SU-DHL-6 (cell line): ENCODE measurements at regions not wholly inside any gene's neighbourhood (a gene's known extent, or its start where the extent isn't known, plus 50 kb on each side); places are given as distances from the start of the nearest gene placed in this dataset.
"Not testable (repeated sequence)": the region's sequence is repeated elsewhere in the genome, so short reads cannot be mapped to it uniquely, and the experiment has no call there.

ENCODE experiments used
- H2AFZ ChIP-seq: fragments of 200-600 bp; sonication (generic); 2 replicates; pipeline ENCODE4 v1.6.1; 2014; ENCODE audit warnings: low read depth, mild to moderate bottlenecking, moderate library complexity, mixed read lengths, antibody characterized with exemption, low read length; ENCODE audit not compliant: severe bottlenecking
- H3F3A ChIP-seq: fragments of 200-600 bp; shearing (Covaris generic); 2 replicates; pipeline ENCODE4 v1.6.0; 2016; ENCODE audit warnings: antibody characterized with exemption, mild to moderate bottlenecking; ENCODE audit not compliant: insufficient read depth
- H3K27ac ChIP-seq: fragments of 200-600 bp; sonication (generic); 2 replicates; pipeline ENCODE4 v1.5.1; 2016; ENCODE audit warnings: low read depth, mild to moderate bottlenecking, low read length, moderate library complexity, mixed read lengths
- H3K27me3 ChIP-seq: fragments of 200-600 bp; sonication (generic), shearing (Covaris generic); 2 replicates; pipeline ENCODE4 v1.6.0; 2014; ENCODE audit warnings: mild to moderate bottlenecking, low read length
- H3K36me3 ChIP-seq: fragments of 200-600 bp; sonication (generic); 2 replicates; pipeline ENCODE4 v1.6.1; 2014; ENCODE audit warnings: mild to moderate bottlenecking, low read length, mixed read lengths
- H3K4me2 ChIP-seq: fragments of 300-600, 200-600 bp; shearing (Covaris generic), sonication (generic); 2 replicates; pipeline ENCODE4 v1.6.0; 2014; ENCODE audit warnings: low read length, low read depth, mild to moderate bottlenecking; ENCODE audit not compliant: poor library complexity, severe bottlenecking
- H3K4me3 ChIP-seq: fragments of 200-600 bp; sonication (generic); 2 replicates; pipeline ENCODE4 v1.5.1; 2014; ENCODE audit warnings: antibody characterized with exemption, low read length, mild to moderate bottlenecking, mixed read lengths; ENCODE audit not compliant: insufficient read depth, poor library complexity, severe bottlenecking
- H3K79me2 ChIP-seq: fragments of 200-600 bp; sonication (generic); 2 replicates; pipeline ENCODE4 v1.6.1; 2014; ENCODE audit warnings: mild to moderate bottlenecking, low read length, moderate library complexity; ENCODE audit not compliant: insufficient read depth
- H3K9ac ChIP-seq: fragments of 200-600 bp; sonication (generic); 2 replicates; pipeline ENCODE4 v1.7.0; 2014; ENCODE audit warnings: mild to moderate bottlenecking, low read length
- H3K9me2 ChIP-seq: fragments of 200-600 bp; sonication (generic); replicated peaks from 2 replicates; pipeline ENCODE4 v1.6.1; 2014; ENCODE audit warnings: low read length; ENCODE audit not compliant: insufficient read depth
- H3K9me3 ChIP-seq: fragments of 200-600 bp; sonication (generic); 2 replicates; pipeline ENCODE4 v1.6.1; 2014; ENCODE audit warnings: low read length, mixed read lengths; ENCODE audit not compliant: insufficient read depth
- H4K20me1 ChIP-seq: fragments of 200-600 bp; sonication (generic); 2 replicates; pipeline ENCODE4 v1.6.1; 2014; ENCODE audit warnings: low read depth, mild to moderate bottlenecking, antibody characterized with exemption, low read length, moderate library complexity, mixed read lengths
- CTCF ChIP-seq: fragments of 200-600 bp; sonication (generic); IDR thresholded peaks from one replicate; pipeline ENCODE4 v1.5.1; 2017; ENCODE audit warnings: antibody characterized with exemption, mild to moderate bottlenecking, low read length, moderate library complexity; ENCODE audit not compliant: insufficient read depth, poor library complexity, severe bottlenecking
- EZH2phosphoT487 ChIP-seq: fragments of 200-600 bp; sonication (generic), shearing (Covaris generic); conservative IDR thresholded peaks from 2 replicates; pipeline ENCODE4 v1.6.1; 2018; ENCODE audit warnings: mild to moderate bottlenecking, antibody characterized with exemption, low read length, moderate library complexity, mixed read lengths

- TF ChIP-seq EZH2phosphoT487 (no peak), CTCF (no peak)
- H3F3A ChIP-seq, result no peaks in the 10 kb centered on the region
- H3K9me3 ChIP-seq, result peaks cover 8% of the 10 kb centered on the region; the same call in 1 of the 2 replicates
- no peaks in the 10 kb centered on the region for H3K9me2 ChIP-seq
- no peak overlapping the region for H3K4me3 ChIP-seq
- H3K27me3 ChIP-seq, result no peaks in the 10 kb centered on the region
- no peaks in the 10 kb centered on the region for H3K36me3 ChIP-seq
- H3K9ac ChIP-seq, result no peak overlapping the region
- no peaks in the 10 kb centered on the region for H4K20me1 ChIP-seq
- H2AFZ ChIP-seq, result no peak overlapping the region
- no peak overlapping the region for H3K27ac ChIP-seq
- no peak overlapping the region for H3K4me2 ChIP-seq
- no peaks in the 10 kb centered on the region for H3K79me2 ChIP-seq
Observed at GRCh38 chr6:169086020-169086419, 167.6 kb downstream of the THBS2 start.

GRCh38 chr6:169085466-169085865 lies 168.2 kb downstream of the THBS2 start:
- peaks cover 2% of the 10 kb centered on the region; the same call in 1 of the 2 replicates for H3K9me3 ChIP-seq
- no peaks in the 10 kb centered on the region for H3K9me2 ChIP-seq
- no peak overlapping the region for H3K9ac ChIP-seq
- H3K27ac ChIP-seq, result no peak overlapping the region
- H3K27me3 ChIP-seq, result no peaks in the 10 kb centered on the region
- H3K36me3 ChIP-seq, result no peaks in the 10 kb centered on the region
- H3K4me2 ChIP-seq, result no peak overlapping the region
- H3K4me3 ChIP-seq, result no peak overlapping the region
- no peaks in the 10 kb centered on the region for H3K79me2 ChIP-seq
- no peaks in the 10 kb centered on the region for H4K20me1 ChIP-seq
- H2AFZ ChIP-seq, result no peak overlapping the region
- H3F3A ChIP-seq, result no peaks in the 10 kb centered on the region
- TF ChIP-seq EZH2phosphoT487, result no peak
- no peak for TF ChIP-seq CTCF

GRCh38 chr6:169084557-169084956 lies 169.1 kb downstream of the THBS2 start:
- not testable (repeated sequence) for H3F3A ChIP-seq, H3K27me3 ChIP-seq, H3K4me2 ChIP-seq, H3K27ac ChIP-seq, H3K9me3 ChIP-seq, H3K4me3 ChIP-seq, H3K79me2 ChIP-seq, H3K9ac ChIP-seq, H4K20me1 ChIP-seq, H2AFZ ChIP-seq, H3K36me3 ChIP-seq, H3K9me2 ChIP-seq

GRCh38 chr6:169084067-169084466 lies 169.6 kb downstream of the THBS2 start:
- H3K9me3 ChIP-seq, result no peaks in the 10 kb centered on the region

More at GRCh38 chr6:169084067-169084466, 169.6 kb downstream of the THBS2 start:
- H3K27ac ChIP-seq, result no peak overlapping the region
- no peak overlapping the region for H2AFZ ChIP-seq
- H4K20me1 ChIP-seq, result no peaks in the 10 kb centered on the region
- no peaks in the 10 kb centered on the region for H3F3A ChIP-seq
- no peak overlapping the region for H3K9ac ChIP-seq
- no peak overlapping the region for H3K4me2 ChIP-seq
- no peaks in the 10 kb centered on the region for H3K79me2 ChIP-seq
- H3K9me2 ChIP-seq, result no peaks in the 10 kb centered on the region
- no peaks in the 10 kb centered on the region for H3K27me3 ChIP-seq
- H3K36me3 ChIP-seq, result no peaks in the 10 kb centered on the region
- no peak for TF ChIP-seq EZH2phosphoT487
- no peak for TF ChIP-seq CTCF
- H3K4me3 ChIP-seq, result no peak overlapping the region
